Panc1 (cell line): ENCODE measurements at regions not wholly inside any gene's neighbourhood (a gene's known extent, or its start where the extent isn't known, plus 50 kb on each side); places are given as distances from the start of the nearest gene placed in this dataset.

Source experiments
- ATAC-seq: fragments of 200-7000 bp; cut with Tn5 transposase; 2 replicates; pipeline ENCODE4 v1.9.1; 2020; ENCODE audit warnings: mild to moderate bottlenecking, moderate library complexity
- BruUV-seq: library from RNA; stranded (reverse); fragments of 400-500 nt; replicated peaks from 2 replicates; lab custom pipeline; 2021; lab: Mats Ljungman, UMichigan
- CTCF ChIA-PET: fragments of 300-600 bp; sonication (Branson Sonifier 250); formaldehyde crosslinking; loops from one replicate; lab custom pipeline; 2022; ENCODE audit warnings: antibody characterized with exemption; lab: Charles Lee
- POLR2A ChIA-PET: fragments of 300-600 bp; sonication (Branson Sonifier 250); formaldehyde crosslinking; loops from one replicate; lab custom pipeline; 2022; ENCODE audit warnings: antibody characterized with exemption; lab: Charles Lee
- DNase-seq: peaks from one replicate; pipeline ENCODE4 v3.0.0-alpha.2; 2010; ENCODE audit warnings: low read depth, low spot score
- H3K27ac ChIP-seq: 2 replicates; pipeline ENCODE4 v1.5.1; 2011; ENCODE audit warnings: mild to moderate bottlenecking, low read length, inconsistent platforms
- H3K27me3 ChIP-seq: fragments of 200-500 bp; sonication (Bioruptor generic); 2 replicates; pipeline ENCODE4 v1.6.0; 2014; ENCODE audit warnings: low read length, inconsistent platforms; ENCODE audit not compliant: control insufficient read depth, insufficient read depth
- H3K36me3 ChIP-seq: fragments of 200-500 bp; sonication (Bioruptor generic); 2 replicates; pipeline ENCODE4 v1.5.1; 2014; ENCODE audit warnings: inconsistent platforms, mild to moderate bottlenecking, low read length, moderate library complexity; ENCODE audit not compliant: control insufficient read depth, insufficient read depth
- H3K4me1 ChIP-seq: 2 replicates; pipeline ENCODE4 v1.5.1; 2011; ENCODE audit warnings: inconsistent platforms, mild to moderate bottlenecking, low read length, moderate library complexity; ENCODE audit not compliant: control insufficient read depth, insufficient read depth
- H3K4me3 ChIP-seq, 2 experiments: 2 replicates each; pipeline ENCODE4 v1.5.1; 2011 to 2012; ENCODE audit warnings: low read depth in 2 of 2, low read length in 2 of 2, mild to moderate bottlenecking in 2 of 2, inconsistent platforms in 1 of 2, moderate library complexity in 1 of 2
- H3K9me3 ChIP-seq: fragments of 200-500 bp; sonication (Bioruptor generic); 2 replicates; pipeline ENCODE4 v1.5.1; 2014; ENCODE audit warnings: low read depth, mild to moderate bottlenecking, inconsistent platforms, low read length, moderate library complexity; ENCODE audit not compliant: control insufficient read depth, insufficient read depth
- CTCF ChIP-seq: fragments of 450-650 bp; IDR thresholded peaks from 2 replicates; pipeline ENCODE4 v1.5.1; 2017; ENCODE audit warnings: mild to moderate bottlenecking
- POLR2AphosphoS5 ChIP-seq: IDR thresholded peaks from 2 replicates; pipeline ENCODE4 v1.6.1; 2012; ENCODE audit warnings: mild to moderate bottlenecking, low read depth, low read length, moderate library complexity
- SIN3A ChIP-seq: IDR thresholded peaks from 2 replicates; pipeline ENCODE4 v1.6.1; 2012; ENCODE audit warnings: low read depth, mild to moderate bottlenecking, low read length, moderate library complexity, borderline replicate concordance; ENCODE audit not compliant: insufficient read depth
- TCF7L2 ChIP-seq: IDR thresholded peaks from 2 replicates; pipeline ENCODE4 v1.6.1; 2011; ENCODE audit warnings: mild to moderate bottlenecking, low read depth, low read length, inconsistent platforms
- in situ Hi-C: cut with HindIII; loops from 2 replicates; pipeline ENCODE4 v1.10.0; 2016; ENCODE audit warnings: low sequenced_read_pairs, low pct_unique_long_range_greater_than_20kb
- intact Hi-C: fragments of 100-400 bp; cut with micrococcal nuclease; formaldehyde crosslinking; loops from one replicate; pipeline ENCODE4 v1.10.0; 2022; ENCODE audit not compliant: unreplicated experiment
- TF ChIP-seq, protein P1 (sequence below), 2 experiments: IDR thresholded peaks; 2 replicates each; pipeline ENCODE4 v1.6.1; 2011 to 2012; ENCODE audit warnings: low read depth in 2 of 2, control low read depth in 1 of 2, low read length in 1 of 2, mild to moderate bottlenecking in 1 of 2, moderate library complexity in 1 of 2; ENCODE audit not compliant: insufficient read depth in 1 of 2

- ChIA-PET POLR2A (no interaction called here), CTCF (no interaction called here)
- ATAC-seq = no peak
- H3K36me3 ChIP-seq = no peaks in the 10 kb centered on the region
- H3K27me3 ChIP-seq = no peaks in the 10 kb centered on the region
- intact Hi-C loops = no loop called here
- no peak for TF ChIP-seq POLR2AphosphoS5
- TF ChIP-seq CTCF = no peak
- TF ChIP-seq TCF7L2 = no peak
- TF ChIP-seq SIN3A = no peak
- TF ChIP-seq, protein P1, sequence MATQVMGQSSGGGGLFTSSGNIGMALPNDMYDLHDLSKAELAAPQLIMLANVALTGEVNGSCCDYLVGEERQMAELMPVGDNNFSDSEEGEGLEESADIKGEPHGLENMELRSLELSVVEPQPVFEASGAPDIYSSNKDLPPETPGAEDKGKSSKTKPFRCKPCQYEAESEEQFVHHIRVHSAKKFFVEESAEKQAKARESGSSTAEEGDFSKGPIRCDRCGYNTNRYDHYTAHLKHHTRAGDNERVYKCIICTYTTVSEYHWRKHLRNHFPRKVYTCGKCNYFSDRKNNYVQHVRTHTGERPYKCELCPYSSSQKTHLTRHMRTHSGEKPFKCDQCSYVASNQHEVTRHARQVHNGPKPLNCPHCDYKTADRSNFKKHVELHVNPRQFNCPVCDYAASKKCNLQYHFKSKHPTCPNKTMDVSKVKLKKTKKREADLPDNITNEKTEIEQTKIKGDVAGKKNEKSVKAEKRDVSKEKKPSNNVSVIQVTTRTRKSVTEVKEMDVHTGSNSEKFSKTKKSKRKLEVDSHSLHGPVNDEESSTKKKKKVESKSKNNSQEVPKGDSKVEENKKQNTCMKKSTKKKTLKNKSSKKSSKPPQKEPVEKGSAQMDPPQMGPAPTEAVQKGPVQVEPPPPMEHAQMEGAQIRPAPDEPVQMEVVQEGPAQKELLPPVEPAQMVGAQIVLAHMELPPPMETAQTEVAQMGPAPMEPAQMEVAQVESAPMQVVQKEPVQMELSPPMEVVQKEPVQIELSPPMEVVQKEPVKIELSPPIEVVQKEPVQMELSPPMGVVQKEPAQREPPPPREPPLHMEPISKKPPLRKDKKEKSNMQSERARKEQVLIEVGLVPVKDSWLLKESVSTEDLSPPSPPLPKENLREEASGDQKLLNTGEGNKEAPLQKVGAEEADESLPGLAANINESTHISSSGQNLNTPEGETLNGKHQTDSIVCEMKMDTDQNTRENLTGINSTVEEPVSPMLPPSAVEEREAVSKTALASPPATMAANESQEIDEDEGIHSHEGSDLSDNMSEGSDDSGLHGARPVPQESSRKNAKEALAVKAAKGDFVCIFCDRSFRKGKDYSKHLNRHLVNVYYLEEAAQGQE (IDR thresholded peaks at IDR 0.05; ENCODE audit: insufficient read depth in 1 of 2, low read depth in 2 of 2, low read length in 1 of 2) = no peak
- H3K27ac ChIP-seq = no peak overlapping the region
- no peaks in the 10 kb centered on the region for H3K9me3 ChIP-seq
- no peak for DNase-seq
- H3K4me1 ChIP-seq = no peaks in the 10 kb centered on the region
- H3K4me3 ChIP-seq = no peak overlapping the region
- no TSS peak for BruUV-seq
- in situ Hi-C loops = no loop called here
These were observed 513.5 kb downstream of the DMAC1 start for GRCh38 chr9:7286101-7286500.

- Histone ChIP-seq H3K9me3 (no peaks in the 10 kb centered on the region), H3K27ac (no peak overlapping the region), H3K4me3 (no peak overlapping the region), H3K4me1 (no peaks in the 10 kb centered on the region), H3K36me3 (no peaks in the 10 kb centered on the region), H3K27me3 (no peaks in the 10 kb centered on the region)
- in situ Hi-C loops = no loop called here
- TF ChIP-seq, protein P1 (IDR thresholded peaks at IDR 0.05; ENCODE audit: insufficient read depth in 1 of 2, low read depth in 2 of 2, low read length in 1 of 2) = no peak
- TF ChIP-seq TCF7L2 (no peak), CTCF (no peak), POLR2AphosphoS5 (no peak), SIN3A (no peak)
- intact Hi-C loops = no loop called here
- DNase-seq (no peak), ATAC-seq (no peak)
- ChIA-PET POLR2A (no interaction called here), CTCF (no interaction called here)
- BruUV-seq = no TSS peak
These were observed 514.4 kb downstream of the DMAC1 start for GRCh38 chr9:7285199-7285598.
